HCT116 (cell line): ENCODE measurements at regions not wholly inside any gene's neighbourhood (a gene's known extent, or its start where the extent isn't known, plus 50 kb on each side); places are given as distances from the start of the nearest gene placed in this dataset.

Source experiments
- ATAC-seq: fragments of 200-7000 bp; cut with Tn5 transposase; 2 replicates; pipeline ENCODE4 v1.9.1; 2020; ENCODE audit warnings: mild to moderate bottlenecking, moderate library complexity
- BruUV-seq: library from RNA; stranded (reverse); fragments of 400-500 nt; replicated peaks from 2 replicates; lab custom pipeline; 2021; lab: Mats Ljungman, UMichigan
- CTCF ChIA-PET: fragments of 300-600 bp; sonication (Branson Sonifier 250); formaldehyde crosslinking; loops from one replicate; lab custom pipeline; 2021; ENCODE audit warnings: antibody characterized with exemption; lab: Charles Lee
- POLR2A ChIA-PET: fragments of 300-600, 350-600 bp; sonication (Branson Sonifier 250); formaldehyde crosslinking; loops from one replicate; lab custom pipeline; 2021; ENCODE audit warnings: antibody characterized with exemption; lab: Charles Lee
- RAD21 ChIA-PET, 2 experiments: fragments of 300-600 bp; sonication (Branson Sonifier 250); formaldehyde crosslinking; loops; one replicate each; lab custom pipeline; 2023; ENCODE audit warnings: low total read pairs in 2 of 2; ENCODE audit not compliant: uncharacterized antibody in 2 of 2, unreplicated experiment in 2 of 2, low non-redundant PET in 1 of 2; lab: Charles Lee
- DNase-seq: peaks from one replicate; pipeline ENCODE4 v3.0.0-alpha.2; 2010; ENCODE audit warnings: low read depth, low spot score
- H2AFZ ChIP-seq: fragments of 200-600 bp; shearing (Covaris generic), sonication (generic); 2 replicates; pipeline ENCODE4 v1.6.1; 2017; ENCODE audit warnings: low read depth, mixed run types, mixed read lengths, antibody characterized with exemption, low read length; ENCODE audit not compliant: poor library complexity, severe bottlenecking
- H3K27ac ChIP-seq: 2 replicates; pipeline ENCODE4 v1.5.1; 2012; ENCODE audit warnings: low read depth, low read length
- H3K27me3 ChIP-seq: fragments of 200-600 bp; sonication (generic); 2 replicates; pipeline ENCODE4 v1.6.1; 2016; ENCODE audit warnings: mixed run types, low read length, mixed read lengths; ENCODE audit not compliant: insufficient read depth
- H3K36me3 ChIP-seq, 2 experiments: fragments of 200-500 bp in 1 of 2; fragments of 200-600 bp in 1 of 2; sonication (Bioruptor generic) in 1 of 2; sonication (generic) in 1 of 2; 2 replicates each; pipeline versions ENCODE4 v1.5.1 to v1.6.1; 2014 to 2016; ENCODE audit warnings: low read length in 2 of 2, inconsistent platforms in 1 of 2, mixed read lengths in 1 of 2, mixed run types in 1 of 2; ENCODE audit not compliant: insufficient read depth in 2 of 2, control insufficient read depth in 1 of 2
- H3K4me1 ChIP-seq, 2 experiments: fragments of 200-600 bp in 1 of 2; sonication (generic) in 1 of 2; 2 replicates each; pipeline versions ENCODE4 v1.5.1 to v1.6.1; 2012 to 2017; ENCODE audit warnings: low read length in 2 of 2, inconsistent platforms in 1 of 2, mild to moderate bottlenecking in 1 of 2, mixed read lengths in 1 of 2, mixed run types in 1 of 2, moderate library complexity in 1 of 2; ENCODE audit not compliant: insufficient read depth in 2 of 2, control insufficient read depth in 1 of 2
- H3K4me2 ChIP-seq: fragments of 200-600 bp; sonication (generic); 2 replicates; pipeline ENCODE4 v1.6.1; 2017; ENCODE audit warnings: mixed run types, low read length, mixed read lengths
- H3K4me3 ChIP-seq, 2 experiments: fragments of 200-600 bp in 1 of 2; sonication (generic) in 1 of 2; replicated peaks in 1 of 2; 2 replicates each; pipeline ENCODE4 v1.5.1; 2011 to 2016; ENCODE audit warnings: low read length in 2 of 2, control low read depth in 1 of 2, low read depth in 1 of 2, mild to moderate bottlenecking in 1 of 2, mixed read lengths in 1 of 2, mixed run types in 1 of 2
- H3K79me2 ChIP-seq: fragments of 200-600 bp; sonication (generic); 2 replicates; pipeline ENCODE4 v1.6.1; 2017; ENCODE audit warnings: mild to moderate bottlenecking, mixed run types, low read length, moderate library complexity, mixed read lengths; ENCODE audit not compliant: insufficient read depth
- H3K9ac ChIP-seq: fragments of 200-600 bp; sonication (generic); 2 replicates; pipeline ENCODE4 v1.6.1; 2016; ENCODE audit warnings: low read length, mixed read lengths
- H3K9me2 ChIP-seq: fragments of 200-600 bp; sonication (generic), shearing (Covaris generic); 2 replicates; pipeline ENCODE4 v1.6.1; 2017; ENCODE audit warnings: mixed run types, mild to moderate bottlenecking, moderate library complexity; ENCODE audit not compliant: insufficient read depth
- H3K9me3 ChIP-seq, 2 experiments: fragments of 200-500 bp in 1 of 2; fragments of 200-600 bp in 1 of 2; sonication (Bioruptor generic) in 1 of 2; sonication (generic) in 1 of 2; 2 replicates each; pipeline ENCODE4 v1.6.1; 2014 to 2017; ENCODE audit warnings: low read length in 2 of 2, mixed read lengths in 2 of 2, inconsistent platforms in 1 of 2, low read depth in 1 of 2, mild to moderate bottlenecking in 1 of 2, mixed run types in 1 of 2, moderate library complexity in 1 of 2; ENCODE audit not compliant: control insufficient read depth in 1 of 2, insufficient read depth in 1 of 2
- H4K20me1 ChIP-seq: fragments of 200-600 bp; sonication (generic), shearing (Covaris generic); 2 replicates; pipeline ENCODE4 v1.6.1; 2017; ENCODE audit warnings: mixed run types, mild to moderate bottlenecking, moderate library complexity; ENCODE audit not compliant: insufficient read depth
- ATF3 ChIP-seq: IDR thresholded peaks from 2 replicates; pipeline ENCODE4 v1.6.1; 2012
- CTCF ChIP-seq, 3 experiments: fragments of 200-600 bp in 1 of 3; sonication (generic) in 1 of 3; IDR thresholded peaks in 2 of 3; conservative IDR thresholded peaks in 1 of 3; 2 replicates each; pipeline ENCODE4 v1.5.1; 2012 to 2017; ENCODE audit warnings: low read depth in 2 of 3, low read length in 2 of 3, antibody characterized with exemption in 1 of 3, borderline replicate concordance in 1 of 3, control low read depth in 1 of 3, mild to moderate bottlenecking in 1 of 3, mixed read lengths in 1 of 3, mixed run types in 1 of 3, moderate library complexity in 1 of 3; ENCODE audit not compliant: insufficient read depth in 1 of 3
- EGR1 ChIP-seq: IDR thresholded peaks from 2 replicates; pipeline ENCODE4 v1.6.1; 2012; ENCODE audit warnings: low read depth
- ELF1 ChIP-seq: IDR thresholded peaks from 2 replicates; pipeline ENCODE4 v1.6.1; 2012; ENCODE audit warnings: low read depth, borderline replicate concordance
- EZH2 ChIP-seq: fragments of 200-600 bp; sonication (generic); IDR thresholded peaks from 2 replicates; pipeline ENCODE4 v1.6.1; 2017; ENCODE audit warnings: antibody characterized with exemption, mixed run types
- EZH2phosphoT487 ChIP-seq: fragments of 200-600 bp; IDR thresholded peaks from 2 replicates; pipeline ENCODE4 v1.6.1; 2018; ENCODE audit warnings: antibody characterized with exemption, borderline replicate concordance
- FOSL1 ChIP-seq: IDR thresholded peaks from 2 replicates; pipeline ENCODE4 v1.6.1; 2012; ENCODE audit warnings: low read depth
- POLR2A ChIP-seq: IDR thresholded peaks from 2 replicates; pipeline ENCODE4 v1.7.0; 2011; ENCODE audit warnings: borderline replicate concordance; ENCODE audit not compliant: insufficient read depth, insufficient read length; ENCODE audit errors: extremely low read depth
- POLR2AphosphoS5 ChIP-seq: IDR thresholded peaks from 2 replicates; pipeline ENCODE4 v1.6.1; 2011; ENCODE audit warnings: mild to moderate bottlenecking, low read depth, low read length, moderate library complexity
- SIN3A ChIP-seq: IDR thresholded peaks from 2 replicates; pipeline ENCODE4 v1.6.1; 2012; ENCODE audit warnings: low read depth
- SRF ChIP-seq: IDR thresholded peaks from 2 replicates; pipeline ENCODE4 v1.6.1; 2012; ENCODE audit warnings: low read depth
- YY1 ChIP-seq: IDR thresholded peaks from 2 replicates; pipeline ENCODE4 v1.6.1; 2011; ENCODE audit warnings: low read length, low read depth, moderate library complexity, mild to moderate bottlenecking; ENCODE audit not compliant: insufficient replicate concordance; ENCODE audit errors: extremely low read depth
- ZBTB33 ChIP-seq: IDR thresholded peaks from 2 replicates; pipeline ENCODE4 v1.6.1; 2011; ENCODE audit warnings: mild to moderate bottlenecking, low read length, moderate library complexity; ENCODE audit not compliant: insufficient replicate concordance; ENCODE audit errors: extremely low read depth
- intact Hi-C: fragments of 100-400 bp; cut with micrococcal nuclease; formaldehyde crosslinking; loops from 2 replicates; pipeline ENCODE4 v1.10.0; 2022

GRCh38 chr11:103690356-103690755 lies 346.1 kb upstream of the DDI1 start:
- Histone ChIP-seq H2AFZ (no peak overlapping the region), H3K9ac (no peak overlapping the region), H3K27me3 (no peaks in the 10 kb centered on the region), H3K79me2 (no peaks in the 10 kb centered on the region), H4K20me1 (no peaks in the 10 kb centered on the region), H3K4me2 (no peak overlapping the region), H3K36me3 (no peaks in the 10 kb centered on the region), H3K4me1 (no peaks in the 10 kb centered on the region), H3K9me3 (no peaks in the 10 kb centered on the region), H3K9me2 (no peaks in the 10 kb centered on the region), H3K4me3 (no peak overlapping the region), H3K27ac (no peak overlapping the region)
- no TSS peak for BruUV-seq
- RAD21 ChIA-PET = no interaction called here
- TF ChIP-seq EZH2 (no peak), EZH2phosphoT487 (no peak)
- POLR2A ChIA-PET = no interaction called here
- ATAC-seq (no peak), DNase-seq (no peak)
- intact Hi-C loops = no loop called here
- CTCF ChIA-PET = no interaction called here

- ChIA-PET CTCF (no interaction called here), POLR2A (no interaction called here), RAD21 (no interaction called here)
- DNase-seq (no peak), ATAC-seq (no peak)
- no peak overlapping the region for H2AFZ ChIP-seq
- intact Hi-C loops = no loop called here
- H3K79me2 ChIP-seq = no peaks in the 10 kb centered on the region
- no peaks in the 10 kb centered on the region for H3K27me3 ChIP-seq
- H3K36me3 ChIP-seq = no peaks in the 10 kb centered on the region
- no peaks in the 10 kb centered on the region for H3K4me1 ChIP-seq
- H3K4me2 ChIP-seq = no peak overlapping the region
- BruUV-seq = no TSS peak
- no peaks in the 10 kb centered on the region for H3K9me2 ChIP-seq
- no peak overlapping the region for H3K9ac ChIP-seq
- no peak for TF ChIP-seq POLR2A
- TF ChIP-seq SRF = no peak
- TF ChIP-seq EZH2phosphoT487 = no peak
- TF ChIP-seq ZBTB33 = no peak
- no peak for TF ChIP-seq ATF3
- TF ChIP-seq FOSL1 = no peak
- TF ChIP-seq YY1 = no peak
- no peak for TF ChIP-seq POLR2AphosphoS5
- TF ChIP-seq EZH2 = no peak
- TF ChIP-seq SIN3A = no peak
- no peak for TF ChIP-seq EGR1
- TF ChIP-seq CTCF (IDR thresholded peaks at IDR 0.05 in 2 of 3, conservative IDR thresholded peaks at IDR 0.05 in 1 of 3; ENCODE audit: borderline replicate concordance in 1 of 3, insufficient read depth in 1 of 3, low read depth in 2 of 3, low read length in 2 of 3) = no peak
- no peak for TF ChIP-seq ELF1
- H3K9me3 ChIP-seq = no peaks in the 10 kb centered on the region
- no peaks in the 10 kb centered on the region for H4K20me1 ChIP-seq
- H3K4me3 ChIP-seq = no peak overlapping the region
- no peak overlapping the region for H3K27ac ChIP-seq
These were observed 340.3 kb upstream of the DDI1 start for GRCh38 chr11:103696123-103696522.
